ENCODE measurements at regions not wholly inside any gene's neighbourhood (a gene's known extent, or its start where the extent isn't known, plus 50 kb on each side); places are given as distances from the start of the nearest gene placed in this dataset.

- peaks cover 19% of the 10 kb centered on the region for H3K27me3 ChIP-seq (ENCODE audit: insufficient read depth, poor library complexity, severe bottlenecking)
- TF ChIP-seq SPI1 (IDR thresholded peaks at IDR 0.05; ENCODE audit: borderline replicate concordance, low read depth) (no peak), GABPA (IDR thresholded peaks at IDR 0.05; ENCODE audit: low read depth) (no peak), CTCF (IDR thresholded peaks at IDR 0.05; ENCODE audit: insufficient read depth, low read length) (no peak), REST (IDR thresholded peaks at IDR 0.05; ENCODE audit: insufficient replicate concordance, low read depth) (no peak), POLR2AphosphoS5 (IDR thresholded peaks at IDR 0.05; ENCODE audit: low read depth) (no peak)
- no peak for DNase-seq (ENCODE audit: low read depth in 1 of 2, low spot score in 1 of 2)
- H3K4me3 ChIP-seq (replicated peaks; ENCODE audit: insufficient read depth, low read length) = no peak overlapping the region
- H3K27ac ChIP-seq (replicated peaks) = no peak overlapping the region
These were observed 51.6 kb upstream of the MACF1 start for GRCh38 chr1:39152923-39153322.

GRCh38 chr1:39153684-39154083 is 50.8 kb upstream of the MACF1 start:
- no peak overlapping the region for H3K4me3 ChIP-seq (replicated peaks; ENCODE audit: insufficient read depth, low read length)
- no peak overlapping the region for H3K27ac ChIP-seq (replicated peaks)
- H3K27me3 ChIP-seq (ENCODE audit: insufficient read depth, poor library complexity, severe bottlenecking) = peaks cover 21% of the 10 kb centered on the region
- no peak for DNase-seq (ENCODE audit: low read depth in 1 of 2, low spot score in 1 of 2)
- TF ChIP-seq REST (IDR thresholded peaks at IDR 0.05; ENCODE audit: insufficient replicate concordance, low read depth) (no peak), CTCF (IDR thresholded peaks at IDR 0.05; ENCODE audit: insufficient read depth, low read length) (no peak), SPI1 (IDR thresholded peaks at IDR 0.05; ENCODE audit: borderline replicate concordance, low read depth) (no peak), GABPA (IDR thresholded peaks at IDR 0.05; ENCODE audit: low read depth) (no peak), POLR2AphosphoS5 (IDR thresholded peaks at IDR 0.05; ENCODE audit: low read depth) (no peak)

GRCh38 chr1:39154553-39155421 is 49.7 kb upstream of the MACF1 start:
- Histone ChIP-seq H3K4me3 (replicated peaks; ENCODE audit: insufficient read depth, low read length) (no peak overlapping the region), H3K27ac (replicated peaks) (no peak overlapping the region), H3K27me3 (ENCODE audit: insufficient read depth, poor library complexity, severe bottlenecking) (peaks cover 21% of the 10 kb centered on the region)
- no peak for DNase-seq (ENCODE audit: low read depth in 1 of 2, low spot score in 1 of 2)
- TF ChIP-seq REST (IDR thresholded peaks at IDR 0.05; ENCODE audit: insufficient replicate concordance, low read depth) = no peak
- TF ChIP-seq CTCF (IDR thresholded peaks at IDR 0.05; ENCODE audit: insufficient read depth, low read length) = no peak
- TF ChIP-seq POLR2AphosphoS5 (IDR thresholded peaks at IDR 0.05; ENCODE audit: low read depth) = no peak
- TF ChIP-seq SPI1 (IDR thresholded peaks at IDR 0.05; ENCODE audit: borderline replicate concordance, low read depth) = no peak
- no peak for TF ChIP-seq GABPA (IDR thresholded peaks at IDR 0.05; ENCODE audit: low read depth)
